WTC11 (cell line): ENCODE measurements at regions not wholly inside any gene's neighbourhood (a gene's known extent, or its start where the extent isn't known, plus 50 kb on each side); places are given as distances from the start of the nearest gene placed in this dataset.

ENCODE experiments used
- ATAC-seq: fragments of 200-7000 bp; cut with Tn5 transposase; 2 replicates; pipeline ENCODE4 v1.10.0; 2021; ENCODE audit warnings: mild to moderate bottlenecking, moderate library complexity
- CTCF ChIA-PET: fragments of 300-600 bp; sonication (Branson Sonifier 250); formaldehyde crosslinking; loops from one replicate; lab custom pipeline; 2021; ENCODE audit warnings: antibody characterized with exemption; lab: Charles Lee
- POLR2A ChIA-PET: fragments of 350-600 bp; sonication (Branson Sonifier 250); formaldehyde crosslinking; loops from one replicate; lab custom pipeline; 2021; ENCODE audit warnings: antibody characterized with exemption; lab: Charles Lee
- DNase-seq: peaks from one replicate; pipeline ENCODE4 v3.0.0; 2021; ENCODE audit warnings: low spot score
- H3K27ac Mint-ChIP-seq: 2 replicates; pipeline ENCODE4 v1.8.0; 2021; ENCODE audit warnings: mixed read lengths
- H3K27me3 Mint-ChIP-seq: 2 replicates; pipeline ENCODE4 v1.8.0; 2021; ENCODE audit warnings: low read depth, mild to moderate bottlenecking, moderate library complexity, mixed read lengths
- H3K36me3 Mint-ChIP-seq: 2 replicates; pipeline ENCODE4 v1.8.0; 2021; ENCODE audit warnings: mixed read lengths
- H3K4me1 Mint-ChIP-seq: 2 replicates; pipeline ENCODE4 v1.8.0; 2022; ENCODE audit warnings: mixed read lengths
- H3K4me3 Mint-ChIP-seq: 2 replicates; pipeline ENCODE4 v1.8.0; 2021; ENCODE audit warnings: mild to moderate bottlenecking, moderate library complexity, mixed read lengths
- H3K9me3 Mint-ChIP-seq: 2 replicates; pipeline ENCODE4 v1.8.0; 2021; ENCODE audit warnings: mixed read lengths
- ATF2 ChIP-seq: sonication (generic); formaldehyde crosslinking; IDR thresholded peaks from 2 replicates; pipeline ENCODE4 v1.8.1; 2022; ENCODE audit warnings: low read depth, missing genetic modification reagents, borderline replicate concordance
- CTCF ChIP-seq: fragments of 200-600 bp; IDR thresholded peaks from 2 replicates; pipeline ENCODE4 v1.8.0; 2022; ENCODE audit warnings: antibody characterized with exemption
- E2F1 ChIP-seq: sonication (generic); formaldehyde crosslinking; IDR thresholded peaks from 2 replicates; pipeline ENCODE4 v1.8.0; 2022; ENCODE audit warnings: mild to moderate bottlenecking, missing genetic modification reagents
- EMX1 ChIP-seq: fragments of 250-450 bp; sonication (Bioruptor Pico); IDR thresholded peaks from 2 replicates; pipeline ENCODE4 v1.8.0; 2021; ENCODE audit warnings: mild to moderate bottlenecking
- ESRRA ChIP-seq: sonication (generic); formaldehyde crosslinking; IDR thresholded peaks from 2 replicates; pipeline ENCODE4 v1.8.1; 2022; ENCODE audit warnings: mild to moderate bottlenecking, missing genetic modification reagents, borderline replicate concordance
- FOXK1 ChIP-seq: sonication (generic); formaldehyde crosslinking; IDR thresholded peaks from 2 replicates; pipeline ENCODE4 v1.8.0; 2022; ENCODE audit warnings: mild to moderate bottlenecking, moderate library complexity, missing genetic modification reagents
- FOXP1 ChIP-seq: sonication (generic); formaldehyde crosslinking; IDR thresholded peaks from 2 replicates; pipeline ENCODE4 v1.8.0; 2022; ENCODE audit warnings: missing genetic modification reagents, mild to moderate bottlenecking, moderate library complexity, borderline replicate concordance
- GTF2I ChIP-seq: fragments of 250-450 bp; sonication (Bioruptor Pico); conservative IDR thresholded peaks from 2 replicates; pipeline ENCODE4 v1.4.0; 2021; ENCODE audit warnings: mild to moderate bottlenecking
- IRF2 ChIP-seq: sonication (generic); formaldehyde crosslinking; IDR thresholded peaks from 2 replicates; pipeline ENCODE4 v1.8.0; 2022; ENCODE audit warnings: low read depth, missing genetic modification reagents, borderline replicate concordance
- MAX ChIP-seq: sonication (generic); formaldehyde crosslinking; IDR thresholded peaks from 2 replicates; pipeline ENCODE4 v1.8.0; 2022; ENCODE audit warnings: mild to moderate bottlenecking, missing genetic modification reagents
- NFATC4 ChIP-seq: fragments of 250-450 bp; sonication (Bioruptor Pico); IDR thresholded peaks from 2 replicates; pipeline ENCODE4 v1.9.0; 2021; ENCODE audit warnings: mild to moderate bottlenecking
- NR2C2 ChIP-seq: sonication (generic); formaldehyde crosslinking; IDR thresholded peaks from 2 replicates; pipeline ENCODE4 v1.8.0; 2022; ENCODE audit warnings: mild to moderate bottlenecking, missing genetic modification reagents
- NR3C1 ChIP-seq: sonication (generic); formaldehyde crosslinking; conservative IDR thresholded peaks from 2 replicates; pipeline ENCODE4 v1.8.1; 2023; ENCODE audit warnings: low read depth, mild to moderate bottlenecking, missing genetic modification reagents
- SMAD3 ChIP-seq: sonication (generic); formaldehyde crosslinking; IDR thresholded peaks from 2 replicates; pipeline ENCODE4 v1.8.0; 2022; ENCODE audit warnings: missing genetic modification reagents, mild to moderate bottlenecking, borderline replicate concordance
- STAT6 ChIP-seq: sonication (generic); formaldehyde crosslinking; conservative IDR thresholded peaks from 2 replicates; pipeline ENCODE4 v1.8.1; 2023; ENCODE audit warnings: mild to moderate bottlenecking, low read depth, missing genetic modification reagents, moderate library complexity
- TEAD4 ChIP-seq: sonication (generic); formaldehyde crosslinking; IDR thresholded peaks from 2 replicates; pipeline ENCODE4 v1.8.0; 2022; ENCODE audit warnings: mild to moderate bottlenecking, missing genetic modification reagents
- ZBTB43 ChIP-seq: sonication (generic); formaldehyde crosslinking; IDR thresholded peaks from 2 replicates; pipeline ENCODE4 v1.8.1; 2023; ENCODE audit warnings: mild to moderate bottlenecking, missing genetic modification reagents
- ZNF416 ChIP-seq: fragments of 250-450 bp; sonication (Bioruptor Pico); IDR thresholded peaks from 2 replicates; pipeline ENCODE4 v1.9.0; 2021; ENCODE audit warnings: mild to moderate bottlenecking, inconsistent platforms
- ZNF512 ChIP-seq: sonication (generic); formaldehyde crosslinking; IDR thresholded peaks from 2 replicates; pipeline ENCODE4 v1.8.1; 2022; ENCODE audit warnings: missing genetic modification reagents, borderline replicate concordance
- ZSCAN18 ChIP-seq: fragments of 250-450 bp; sonication (Bioruptor Pico); IDR thresholded peaks from 2 replicates; pipeline ENCODE4 v2.1.2; 2022; ENCODE audit warnings: mild to moderate bottlenecking, moderate library complexity

- ChIA-PET POLR2A (no interaction called here), CTCF (interaction anchor here (1.5 to 1.9 kb wide), 2 partner anchors 43 to 287 kb away, joined by 5 read pairs; no protein-coding TSS in a partner anchor)
- no peak for TF ChIP-seq ZBTB43 (CRISPR knock-in tag)
- TF ChIP-seq NR2C2 (CRISPR knock-in tag), result no peak
- no peak for TF ChIP-seq FOXP1
- TF ChIP-seq STAT6 (CRISPR knock-in tag), result no peak
- no peak for TF ChIP-seq IRF2 (CRISPR knock-in tag)
- no peak for TF ChIP-seq EMX1
- TF ChIP-seq CTCF, result no peak
- TF ChIP-seq MAX (CRISPR knock-in tag), result no peak
- no peak for TF ChIP-seq ZSCAN18 (CRISPR knock-in tag)
- no peak for TF ChIP-seq ESRRA (CRISPR knock-in tag)
- no peak for TF ChIP-seq ATF2 (CRISPR knock-in tag)
- no peak for TF ChIP-seq GTF2I (CRISPR knock-in tag)
- TF ChIP-seq NR3C1 (CRISPR knock-in tag), result no peak
- ATAC-seq (no peak), DNase-seq (no peak)
- Mint-ChIP-seq H3K9me3 (peaks cover 23% of the 10 kb centered on the region), H3K36me3 (peaks cover 5% of the 10 kb centered on the region), H3K4me1 (no peaks in the 10 kb centered on the region), H3K27me3 (no peaks in the 10 kb centered on the region), H3K4me3 (no peak overlapping the region), H3K27ac (no peak overlapping the region)
Measured at GRCh38 chr20:51275181-51275580, 252.3 kb upstream of the KCNG1 start.

GRCh38 chr20:51272401-51272800 is 249.5 kb upstream of the KCNG1 start:
- H3K27ac Mint-ChIP-seq, result no peak overlapping the region
- TF ChIP-seq FOXK1 (CRISPR knock-in tag) (no peak), SMAD3 (CRISPR knock-in tag) (no peak), ZNF512 (CRISPR knock-in tag) (no peak), E2F1 (CRISPR knock-in tag) (no peak), ZNF416 (CRISPR knock-in tag) (no peak), TEAD4 (CRISPR knock-in tag) (no peak), NR2C2 (CRISPR knock-in tag) (no peak), ZBTB43 (CRISPR knock-in tag) (no peak), NFATC4 (CRISPR knock-in tag) (no peak), IRF2 (CRISPR knock-in tag) (no peak)

More at GRCh38 chr20:51272401-51272800, 249.5 kb upstream of the KCNG1 start:
- Mint-ChIP-seq H3K4me3 (no peak overlapping the region), H3K27me3 (no peaks in the 10 kb centered on the region), H3K4me1 (no peaks in the 10 kb centered on the region), H3K9me3 (peaks cover 25% of the 10 kb centered on the region), H3K36me3 (peaks cover 5% of the 10 kb centered on the region)
- ChIA-PET CTCF (interaction anchor here (0.9 kb wide), 1 partner anchor 257 kb away, joined by 3 read pairs; no protein-coding TSS in a partner anchor), POLR2A (no interaction called here)
- DNase-seq (no peak), ATAC-seq (no peak)
